ENCODE measurements at regions not wholly inside any gene's neighbourhood (a gene's known extent, or its start where the extent isn't known, plus 50 kb on each side); places are given as distances from the start of the nearest gene placed in this dataset.

GRCh38 chr19:57053401-57053800, 66.4 kb upstream of the USP29 start:
- no peak for DNase-seq
- Histone ChIP-seq H3K27me3 (ENCODE audit: control insufficient read depth, insufficient read depth, low read length) (no peaks in the 10 kb centered on the region), H3K9me3 (ENCODE audit: control insufficient read depth, low read depth, low read length) (no peaks in the 10 kb centered on the region), H3K4me3 (ENCODE audit: low read length) (no peak overlapping the region), H3K27ac (ENCODE audit: low read length) (no peak overlapping the region), H3K4me1 (ENCODE audit: control insufficient read depth, insufficient read depth, low read length) (no peaks in the 10 kb centered on the region), H3K36me3 (ENCODE audit: control insufficient read depth, insufficient read depth, low read length) (no peaks in the 10 kb centered on the region)
- no CpG with 5 or more reads among the region's 12 CpGs for WGBS (ENCODE audit: insufficient coverage, low lambda C conversion rate)

- no peaks in the 10 kb centered on the region for H3K36me3 ChIP-seq (ENCODE audit: control insufficient read depth, insufficient read depth, low read length)
- H3K4me3 ChIP-seq (ENCODE audit: low read length), result no peak overlapping the region
- WGBS (ENCODE audit: insufficient coverage, low lambda C conversion rate), result no CpG with 5 or more reads among the region's 5 CpGs
- H3K4me1 ChIP-seq (ENCODE audit: control insufficient read depth, insufficient read depth, low read length), result no peaks in the 10 kb centered on the region
- H3K27me3 ChIP-seq (ENCODE audit: control insufficient read depth, insufficient read depth, low read length), result no peaks in the 10 kb centered on the region
- H3K27ac ChIP-seq (ENCODE audit: low read length), result no peak overlapping the region
- no peak for DNase-seq
- no peaks in the 10 kb centered on the region for H3K9me3 ChIP-seq (ENCODE audit: control insufficient read depth, low read depth, low read length)
These were observed 63.8 kb upstream of the USP29 start for GRCh38 chr19:57055956-57056355.

- DNase-seq, result peak; percentile 31 to 55
- Histone ChIP-seq H3K9me3 (ENCODE audit: control insufficient read depth, low read depth, low read length) (no peaks in the 10 kb centered on the region), H3K4me1 (ENCODE audit: control insufficient read depth, insufficient read depth, low read length) (no peaks in the 10 kb centered on the region), H3K36me3 (ENCODE audit: control insufficient read depth, insufficient read depth, low read length) (no peaks in the 10 kb centered on the region), H3K27ac (ENCODE audit: low read length) (no peak overlapping the region), H3K4me3 (ENCODE audit: low read length) (no peak overlapping the region), H3K27me3 (ENCODE audit: control insufficient read depth, insufficient read depth, low read length) (no peaks in the 10 kb centered on the region)
- WGBS (ENCODE audit: insufficient coverage, low lambda C conversion rate), result no CpG with 5 or more reads among the region's 16 CpGs
These were observed 62.6 kb upstream of the USP29 start for GRCh38 chr19:57057036-57057686.

GRCh38 chr19:57058871-57059270, 60.9 kb upstream of the USP29 start:
- Histone ChIP-seq H3K9me3 (ENCODE audit: control insufficient read depth, low read depth, low read length) (no peaks in the 10 kb centered on the region), H3K36me3 (ENCODE audit: control insufficient read depth, insufficient read depth, low read length) (no peaks in the 10 kb centered on the region), H3K27me3 (ENCODE audit: control insufficient read depth, insufficient read depth, low read length) (no peaks in the 10 kb centered on the region), H3K4me3 (ENCODE audit: low read length) (no peak overlapping the region), H3K4me1 (ENCODE audit: control insufficient read depth, insufficient read depth, low read length) (no peaks in the 10 kb centered on the region), H3K27ac (ENCODE audit: low read length) (no peak overlapping the region)
- DNase-seq, result no peak
- 91% methylated on average over 4 of the region's 6 CpGs for WGBS (ENCODE audit: insufficient coverage, low lambda C conversion rate)

GRCh38 chr19:57063070-57063469, 56.7 kb upstream of the USP29 start:
- no peaks in the 10 kb centered on the region for H3K36me3 ChIP-seq (ENCODE audit: control insufficient read depth, insufficient read depth, low read length)
- H3K27ac ChIP-seq (ENCODE audit: low read length), result no peak overlapping the region
- no CpG with 5 or more reads among the region's 4 CpGs for WGBS (ENCODE audit: insufficient coverage, low lambda C conversion rate)
- H3K4me3 ChIP-seq (ENCODE audit: low read length), result no peak overlapping the region
- DNase-seq, result no peak
- H3K27me3 ChIP-seq (ENCODE audit: control insufficient read depth, insufficient read depth, low read length), result no peaks in the 10 kb centered on the region
- no peaks in the 10 kb centered on the region for H3K9me3 ChIP-seq (ENCODE audit: control insufficient read depth, low read depth, low read length)
- H3K4me1 ChIP-seq (ENCODE audit: control insufficient read depth, insufficient read depth, low read length), result no peaks in the 10 kb centered on the region

- DNase-seq, result no peak
- no CpG with 5 or more reads among the region's 3 CpGs for WGBS (ENCODE audit: insufficient coverage, low lambda C conversion rate)
- Histone ChIP-seq H3K36me3 (ENCODE audit: control insufficient read depth, insufficient read depth, low read length) (no peaks in the 10 kb centered on the region), H3K27me3 (ENCODE audit: control insufficient read depth, insufficient read depth, low read length) (no peaks in the 10 kb centered on the region), H3K4me1 (ENCODE audit: control insufficient read depth, insufficient read depth, low read length) (no peaks in the 10 kb centered on the region), H3K4me3 (ENCODE audit: low read length) (no peak overlapping the region), H3K27ac (ENCODE audit: low read length) (no peak overlapping the region), H3K9me3 (ENCODE audit: control insufficient read depth, low read depth, low read length) (no peaks in the 10 kb centered on the region)
These were observed 52.3 kb upstream of the USP29 start for GRCh38 chr19:57067440-57067839.

- H3K36me3 ChIP-seq (ENCODE audit: control insufficient read depth, insufficient read depth, low read length), result no peaks in the 10 kb centered on the region
- no peaks in the 10 kb centered on the region for H3K9me3 ChIP-seq (ENCODE audit: control insufficient read depth, low read depth, low read length)
- WGBS (ENCODE audit: insufficient coverage, low lambda C conversion rate), result 60% methylated on average over 1 of the region's 12 CpGs
- no peak overlapping the region for H3K27ac ChIP-seq (ENCODE audit: low read length)
- no peak overlapping the region for H3K4me3 ChIP-seq (ENCODE audit: low read length)
- no peaks in the 10 kb centered on the region for H3K27me3 ChIP-seq (ENCODE audit: control insufficient read depth, insufficient read depth, low read length)
- no peaks in the 10 kb centered on the region for H3K4me1 ChIP-seq (ENCODE audit: control insufficient read depth, insufficient read depth, low read length)
- DNase-seq, result no peak
These were observed 51.5 kb upstream of the USP29 start for GRCh38 chr19:57068311-57068710.

GRCh38 chr19:57068921-57069697, 50.7 kb upstream of the USP29 start:
- no peak overlapping the region for H3K27ac ChIP-seq (ENCODE audit: low read length)
- H3K4me1 ChIP-seq (ENCODE audit: control insufficient read depth, insufficient read depth, low read length), result no peaks in the 10 kb centered on the region
- 7% methylated on average over 3 of the region's 24 CpGs for WGBS (ENCODE audit: insufficient coverage, low lambda C conversion rate)
- no peaks in the 10 kb centered on the region for H3K36me3 ChIP-seq (ENCODE audit: control insufficient read depth, insufficient read depth, low read length)
- H3K9me3 ChIP-seq (ENCODE audit: control insufficient read depth, low read depth, low read length), result no peaks in the 10 kb centered on the region
- H3K27me3 ChIP-seq (ENCODE audit: control insufficient read depth, insufficient read depth, low read length), result no peaks in the 10 kb centered on the region
- no peak overlapping the region for H3K4me3 ChIP-seq (ENCODE audit: low read length)
- DNase-seq, result peak in 1 of 2 donors; percentile 11
